GM18873 (cell line): ENCODE measurements at regions not wholly inside any gene's neighbourhood (a gene's known extent, or its start where the extent isn't known, plus 50 kb on each side); places are given as distances from the start of the nearest gene placed in this dataset.

ENCODE experiments used
- ATAC-seq: cut with Tn5 transposase; IDR thresholded peaks from one replicate; pipeline ENCODE4 v1.9.1; 2021; ENCODE audit warnings: mild to moderate bottlenecking, moderate library complexity, moderate number of reproducible peaks; ENCODE audit not compliant: unreplicated experiment, low FRiP score

DNA sequence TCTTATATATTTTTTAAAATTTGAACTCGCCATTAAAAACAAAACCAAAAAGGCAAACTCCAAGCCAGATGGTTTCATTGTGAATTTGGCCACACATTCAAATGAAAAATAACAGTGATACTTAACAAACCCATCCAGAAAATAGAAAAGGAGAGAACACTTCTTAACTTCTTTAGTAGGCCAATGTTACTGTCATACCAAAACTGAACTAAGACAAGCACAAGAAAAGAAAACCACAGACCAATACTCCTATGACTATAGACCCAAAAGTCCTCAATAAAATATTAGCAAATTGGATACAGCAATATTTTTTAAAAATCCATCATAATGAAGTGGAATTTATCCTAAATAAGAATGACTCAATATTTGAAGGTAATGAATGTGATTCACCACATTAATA, 73.5 kb upstream of the ALDH1A3 start:
- no peak for ATAC-seq

DNA sequence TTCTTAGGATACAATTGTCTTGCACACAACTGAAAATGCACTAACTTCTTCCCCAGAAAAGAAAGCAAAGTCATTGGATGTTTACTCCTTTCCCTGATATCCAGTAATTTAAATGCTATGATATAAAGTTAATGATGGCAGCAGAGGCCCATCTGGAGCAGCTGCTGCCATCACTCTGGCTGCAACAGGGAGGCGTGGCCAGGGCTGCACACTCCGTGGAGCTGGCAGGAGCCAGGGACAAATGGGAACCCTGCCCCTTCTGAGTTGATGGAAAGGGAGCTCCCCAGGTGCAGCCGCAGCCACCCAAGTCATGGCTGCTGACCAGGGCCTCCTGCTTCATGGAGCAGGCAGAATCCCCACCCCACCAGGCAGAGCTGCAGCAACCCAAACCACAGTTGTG, 72.6 kb upstream of the ALDH1A3 start:
- no peak for ATAC-seq

DNA sequence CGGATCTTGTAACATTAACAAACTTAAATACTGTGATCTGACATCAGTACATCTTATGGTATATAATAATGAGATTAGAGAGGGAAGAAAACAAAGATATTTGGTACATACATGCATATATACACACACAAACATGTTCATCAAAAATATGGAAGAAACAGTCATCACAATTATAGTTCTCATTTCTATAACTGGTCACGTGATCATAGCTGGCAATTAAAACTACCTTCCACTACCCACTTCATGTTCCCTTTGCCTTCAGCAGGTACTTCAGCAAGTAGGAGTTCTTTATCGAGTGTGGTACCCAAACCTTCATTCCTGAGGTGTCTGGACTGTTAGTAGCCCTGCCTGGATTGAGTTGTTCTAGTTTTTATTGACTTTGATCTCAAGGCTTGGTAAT, 70.9 kb upstream of the ALDH1A3 start:
- no peak for ATAC-seq

DNA sequence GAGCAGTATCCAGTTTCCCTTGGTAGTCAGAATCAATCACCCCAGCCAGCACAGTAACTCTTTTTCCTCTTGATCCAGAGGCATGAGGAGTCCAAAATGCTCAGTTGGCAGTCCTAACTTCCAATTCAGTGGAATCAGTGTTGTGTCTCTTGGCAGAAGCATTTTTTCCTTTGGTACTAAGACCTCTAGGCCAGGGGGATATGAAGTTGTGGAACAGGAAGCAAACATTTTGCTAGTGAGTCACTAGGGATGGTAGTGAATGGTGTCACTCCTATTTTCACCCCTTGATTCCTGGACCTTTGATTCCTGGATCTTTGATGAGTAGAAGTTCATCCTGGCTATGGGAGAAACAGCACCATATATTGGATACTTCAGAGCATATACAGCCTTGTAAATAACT, 70.5 kb upstream of the ALDH1A3 start:
- no peak for ATAC-seq

DNA sequence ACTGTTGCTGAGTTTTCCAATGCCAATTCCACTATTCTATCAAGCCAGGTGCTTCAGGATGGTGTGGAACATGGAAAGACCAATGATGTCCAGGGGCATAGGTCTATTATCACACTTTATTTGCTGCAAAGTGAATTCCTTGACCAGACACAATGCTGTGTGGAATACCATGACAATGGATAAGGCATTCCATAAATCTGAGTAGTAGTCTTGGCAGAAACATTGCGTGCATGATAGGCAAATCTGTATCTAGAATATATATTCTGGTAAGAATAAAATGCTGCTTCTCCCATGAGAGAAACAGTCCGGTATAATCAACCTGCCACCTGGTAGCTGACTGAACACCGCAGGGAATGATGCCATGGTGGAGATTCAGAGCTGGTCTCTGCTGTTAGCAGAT, 70.0 kb upstream of the ALDH1A3 start:
- ATAC-seq, result no peak

DNA sequence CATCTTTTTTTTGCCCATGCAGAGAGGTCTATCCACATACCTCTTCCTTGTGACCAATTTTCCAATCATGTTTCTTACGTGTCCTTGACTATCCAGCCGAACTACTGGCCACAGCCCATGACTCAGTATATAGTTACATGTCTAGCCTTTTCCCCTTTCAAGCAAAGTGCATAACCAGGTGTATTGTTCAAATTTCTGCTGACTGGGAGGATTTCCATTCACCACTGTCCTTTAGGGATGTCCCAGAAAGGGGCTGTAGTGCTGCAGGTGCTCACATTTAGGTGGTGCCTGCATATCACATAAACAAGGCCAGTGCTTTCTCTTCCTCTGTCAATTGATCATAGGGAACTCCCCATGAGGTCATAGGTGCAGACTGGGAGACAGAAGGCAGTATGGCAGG, 69.4 kb upstream of the ALDH1A3 start:
- no peak for ATAC-seq

DNA sequence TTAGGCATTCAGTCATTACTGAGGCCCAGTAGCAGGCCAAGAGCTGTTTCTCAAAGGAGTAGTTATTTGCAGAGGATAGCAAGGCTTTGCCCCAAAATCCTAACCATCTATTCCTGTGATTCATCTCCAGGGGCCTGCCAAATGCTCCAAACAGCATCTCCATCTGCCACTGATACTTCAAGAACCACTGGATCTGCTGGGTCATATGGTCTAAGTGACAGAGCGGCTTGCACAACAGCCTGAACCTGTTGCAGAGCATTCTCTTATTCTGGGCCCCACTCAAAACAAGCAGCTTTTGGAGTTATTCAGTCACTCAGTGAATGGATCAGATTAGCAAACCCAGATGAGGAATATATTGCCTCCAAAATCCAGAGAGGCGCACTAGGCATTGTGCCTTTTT, 68.8 kb upstream of the ALDH1A3 start:
- ATAC-seq, result no peak

DNA sequence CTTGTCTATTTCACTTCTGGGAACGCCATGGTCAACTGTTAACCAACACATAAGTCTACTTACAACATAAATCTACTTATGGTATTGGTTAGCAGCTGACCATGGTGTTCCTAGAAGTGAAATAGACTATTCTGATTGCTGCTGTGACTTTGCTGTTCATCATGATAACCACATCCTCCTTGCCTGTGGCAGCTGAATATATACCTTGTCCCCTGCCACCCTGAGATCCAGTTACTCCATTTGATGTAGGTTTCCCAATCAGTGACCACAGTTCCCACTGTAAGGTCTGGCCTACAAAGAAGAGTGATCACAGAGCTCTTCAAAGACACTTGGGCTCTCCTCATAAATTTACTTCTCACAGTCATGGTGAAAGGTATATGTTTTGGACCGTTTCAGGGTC, 66.8 kb upstream of the ALDH1A3 start:
- ATAC-seq, result no peak

DNA sequence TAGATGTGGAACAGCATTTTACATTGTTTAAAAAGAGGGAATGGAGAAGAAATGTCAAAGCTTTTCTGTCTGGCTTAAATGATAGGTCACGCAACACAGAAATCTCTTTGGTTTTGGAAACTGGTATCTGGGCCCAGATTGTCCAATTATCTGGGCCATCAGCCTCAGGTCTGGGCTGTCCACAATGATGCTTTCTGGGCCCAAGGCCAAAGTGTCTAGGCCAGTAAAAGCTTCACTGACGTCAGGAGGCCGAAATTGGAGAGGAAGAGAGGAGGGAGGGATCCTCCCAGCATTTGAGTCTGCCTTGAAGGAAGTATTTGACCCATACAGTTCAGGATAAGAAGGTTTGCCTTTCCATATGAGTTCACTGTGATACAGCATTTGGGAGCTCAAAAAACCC, 60.7 kb upstream of the ALDH1A3 start:
- no peak for ATAC-seq

DNA sequence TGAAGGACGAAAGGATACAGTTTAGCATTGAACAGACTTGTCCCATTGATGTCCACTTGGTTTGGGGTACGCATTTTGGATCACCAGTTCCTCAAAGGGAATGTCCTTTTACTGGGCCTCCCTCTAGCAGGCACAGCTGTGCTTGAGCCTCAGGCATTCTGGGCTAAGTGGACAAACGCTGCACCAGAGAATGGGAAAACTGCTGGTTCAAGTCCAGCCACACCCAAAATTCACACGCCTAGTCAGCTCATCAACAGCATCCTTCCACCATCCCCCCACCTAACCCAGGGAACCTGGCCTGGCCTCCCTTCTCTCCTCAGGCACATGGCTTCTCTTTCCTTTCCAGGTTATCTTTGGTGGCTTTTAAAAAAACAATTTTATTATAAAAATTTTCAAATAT, 59.1 kb upstream of the ALDH1A3 start:
- no peak for ATAC-seq

DNA sequence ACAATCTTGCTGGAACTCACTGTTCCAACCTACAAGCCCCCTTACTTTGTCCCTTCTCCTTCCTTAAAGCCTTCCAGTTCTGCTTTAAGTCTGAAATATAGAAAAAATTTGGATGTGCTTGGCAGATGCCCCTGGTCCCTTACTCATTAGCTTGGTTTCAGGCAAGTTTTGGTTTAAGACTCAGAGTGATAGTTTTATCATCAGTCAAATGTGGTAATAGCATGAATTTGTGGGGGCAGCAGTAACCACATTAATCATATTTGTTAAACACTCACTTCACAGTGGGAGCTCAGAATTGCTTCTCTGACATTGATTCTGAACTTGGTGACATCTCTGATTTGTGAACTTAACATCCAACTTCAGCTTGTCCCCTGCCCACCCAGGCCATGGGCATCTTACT, 58.3 kb upstream of the ALDH1A3 start:
- ATAC-seq, result no peak

DNA sequence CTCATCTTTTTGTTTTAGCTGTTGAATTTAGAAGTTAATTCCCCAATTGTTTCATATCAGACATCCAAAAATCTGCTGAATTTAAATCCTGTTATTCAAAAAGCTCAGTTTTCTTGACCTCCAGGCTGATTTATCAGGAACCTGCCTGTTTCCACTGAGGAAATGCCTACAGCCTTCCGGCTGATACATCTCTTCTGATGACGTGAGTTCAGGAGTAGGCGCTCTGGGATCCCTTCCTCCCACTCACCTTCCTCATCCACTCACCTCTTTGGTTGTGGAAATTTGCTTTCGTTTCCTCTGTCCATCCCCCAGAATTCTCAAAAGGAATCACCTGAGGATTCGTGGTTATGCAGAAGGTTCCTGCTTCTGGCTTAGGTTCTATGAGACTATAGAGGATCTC, 55.4 kb upstream of the ALDH1A3 start:
- ATAC-seq, result no peak

DNA sequence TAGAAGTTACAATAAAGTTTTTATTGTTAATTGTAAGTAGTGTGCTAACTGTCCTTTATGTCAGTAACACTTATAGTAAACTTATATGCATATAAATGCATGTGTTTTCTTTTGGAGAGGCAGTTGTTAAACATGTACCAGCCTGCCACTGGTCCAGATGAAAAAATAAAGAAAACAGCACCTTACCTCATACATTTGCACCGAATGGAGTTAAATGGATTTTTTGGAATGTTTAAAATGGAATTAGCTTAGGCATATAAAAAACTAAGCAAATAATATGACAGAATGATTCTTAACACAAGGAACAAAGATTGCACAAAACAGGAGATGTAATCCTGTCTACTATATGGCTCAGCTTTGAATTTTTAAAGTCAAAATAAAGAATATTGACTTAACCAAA, 50.2 kb upstream of the ALDH1A3 start:
- ATAC-seq, result no peak
